ENCODE measurements at regions not wholly inside any gene's neighbourhood (a gene's known extent, or its start where the extent isn't known, plus 50 kb on each side); places are given as distances from the start of the nearest gene placed in this dataset.

GRCh38 chrX:100076031-100076430 lies 334.0 kb downstream of the PCDH19 start:
- H3K4me3 ChIP-seq (replicated peaks in 1 of 2; ENCODE audit: low read depth in 2 of 2, low read length in 2 of 2), result no peak overlapping the region
- no peak for DNase-seq (ENCODE audit: low read depth in 2 of 2)
- TF ChIP-seq CTCF (IDR thresholded peaks at IDR 0.05; ENCODE audit: low read depth, low read length), result no peak

GRCh38 chrX:100072336-100072735 lies 337.7 kb downstream of the PCDH19 start:
- TF ChIP-seq CTCF (IDR thresholded peaks at IDR 0.05; ENCODE audit: low read depth, low read length), result no peak
- no peak overlapping the region for H3K4me3 ChIP-seq (replicated peaks in 1 of 2; ENCODE audit: low read depth in 2 of 2, low read length in 2 of 2)
- peak in 1 of 2 donors; percentile 20 for DNase-seq (ENCODE audit: low read depth in 2 of 2)

DNA sequence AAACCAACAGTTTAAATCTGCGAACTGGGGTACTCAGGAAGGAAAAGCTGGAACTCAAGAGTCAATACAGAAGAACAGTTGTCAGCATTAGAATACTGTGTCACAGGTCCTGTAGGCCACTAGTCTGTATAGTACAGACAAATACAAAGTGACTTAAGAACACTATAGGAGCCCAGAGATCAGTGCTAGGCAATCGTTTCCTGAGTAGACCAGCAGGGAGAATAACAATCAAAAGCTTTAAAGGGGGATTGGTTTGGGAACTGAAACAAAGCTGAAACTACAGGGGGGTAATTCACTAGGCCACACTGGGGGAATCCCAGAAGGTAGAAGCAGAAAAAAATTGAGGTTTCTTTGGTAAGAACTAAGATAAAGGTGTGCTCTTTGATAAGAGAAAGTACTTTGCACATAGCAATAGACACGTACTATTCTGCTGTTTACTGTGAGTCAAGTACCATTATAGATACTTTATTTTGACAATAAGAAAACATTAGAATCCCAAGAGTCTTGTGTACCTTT lies 339.7 kb downstream of the PCDH19 start:
- DNase-seq (ENCODE audit: low read depth in 2 of 2), result no peak
- H3K4me3 ChIP-seq (replicated peaks in 1 of 2; ENCODE audit: low read depth in 2 of 2, low read length in 2 of 2), result no peak overlapping the region
- no peak for TF ChIP-seq CTCF (IDR thresholded peaks at IDR 0.05; ENCODE audit: low read depth, low read length)

- TF ChIP-seq CTCF (IDR thresholded peaks at IDR 0.05; ENCODE audit: low read depth, low read length), result no peak
- no peak for DNase-seq (ENCODE audit: low read depth in 2 of 2)
- H3K4me3 ChIP-seq (replicated peaks in 1 of 2; ENCODE audit: low read depth in 2 of 2, low read length in 2 of 2), result no peak overlapping the region
These were observed 361.9 kb downstream of the PCDH19 start for GRCh38 chrX:100048156-100048555.

Data from cardiac fibroblast (primary cell).